Spleen (tissue), 11 donors: ENCODE measurements at regions not wholly inside any gene's neighbourhood (a gene's known extent, or its start where the extent isn't known, plus 50 kb on each side); places are given as distances from the start of the nearest gene placed in this dataset.

Experiments
- DNase-seq: peaks from one replicate; pipeline ENCODE4 v3.0.0-alpha.2; 2020
- H3K27ac ChIP-seq, 8 donors: fragments of 200-600 bp; sonication (generic) in 7 of 8; 1 replicate in 4 of 8; 2 replicates in 4 of 8; pipeline versions ENCODE4 v1.5.0 to v1.8.0; 2016 to 2021; ENCODE audit warnings: inconsistent platforms in 4 of 8, mild to moderate bottlenecking in 4 of 8, moderate library complexity in 1 of 8
- H3K27me3 ChIP-seq, 7 donors: fragments of 200-600 bp; sonication (generic) in 6 of 7; replicated peaks in 1 of 7; 1 replicate in 4 of 7; 2 replicates in 3 of 7; pipeline versions ENCODE4 v1.5.0 to v1.8.0; 2016 to 2021; ENCODE audit warnings: inconsistent platforms in 3 of 7, mild to moderate bottlenecking in 1 of 7
- H3K36me3 ChIP-seq, 6 donors: fragments of 200-600 bp; sonication (generic) in 5 of 6; 1 replicate in 4 of 6; 2 replicates in 2 of 6; pipeline versions ENCODE4 v1.5.0 to v1.8.0; 2016 to 2021; ENCODE audit warnings: inconsistent platforms in 2 of 6
- H3K4me1 ChIP-seq, 6 donors: fragments of 200-600 bp; sonication (generic) in 5 of 6; 1 replicate in 3 of 6; 2 replicates in 3 of 6; pipeline versions ENCODE4 v1.5.0 to v1.8.0; 2016 to 2021; ENCODE audit warnings: inconsistent platforms in 3 of 6
- H3K4me3 ChIP-seq, 8 donors: fragments of 200-600 bp; sonication (generic) in 7 of 8; 1 replicate in 4 of 8; 2 replicates in 4 of 8; pipeline versions ENCODE4 v1.5.0 to v1.8.0; 2016 to 2021; ENCODE audit warnings: inconsistent platforms in 4 of 8, mild to moderate bottlenecking in 4 of 8, moderate library complexity in 2 of 8
- H3K9me3 ChIP-seq, 8 donors: fragments of 200-600 bp; sonication (generic) in 7 of 8; 1 replicate in 4 of 8; 2 replicates in 4 of 8; pipeline versions ENCODE4 v1.5.0 to v1.8.0; 2016 to 2021; ENCODE audit warnings: inconsistent platforms in 4 of 8
- POLR2A ChIP-seq, 3 donors: fragments of 450-650 bp; IDR thresholded peaks; one replicate each; pipeline ENCODE4 v1.5.1; 2017; ENCODE audit warnings: antibody characterized with exemption in 3 of 3, mild to moderate bottlenecking in 1 of 3
- POLR2AphosphoS5 ChIP-seq, 3 donors: sonication (generic); formaldehyde crosslinking; IDR thresholded peaks; one replicate each; pipeline ENCODE4 v1.5.1; 2017; ENCODE audit warnings: antibody characterized with exemption in 3 of 3
- WGBS, 5 donors: extraction: QIAGEN DNeasy Blood & Tissue Kit in 3 of 5; methylation state at CpG; one replicate each; pipeline versions ENCODE4 v1.1.5 to v1.1.7; 2013 to 2018; 5-methylcytosine and 5-hydroxymethylcytosine counted together
- intact Hi-C: fragments of 100-400 bp; cut with DNase I; formaldehyde crosslinking; loops from one replicate; pipeline ENCODE4 v1.15.0; 2023; ENCODE audit warnings: low total_unique reads
- TF ChIP-seq, protein P1 (sequence below), 11 experiments: fragments of 200-600 bp in 7 of 11; fragments of 450-650 bp in 4 of 11; sonication (generic) in 4 of 11; IDR thresholded peaks in 8 of 11; conservative IDR thresholded peaks in 3 of 11; 1 replicate in 7 of 11; 2 replicates in 4 of 11; pipeline versions ENCODE4 v1.4.0 to v1.8.0; 2016 to 2021; ENCODE audit warnings: antibody characterized with exemption in 11 of 11, inconsistent platforms in 4 of 11, mild to moderate bottlenecking in 1 of 11
- donor health status: healthy with polysubstance abuse.
- donor health status: DM: no; HTN: no; CAD: no; lungs with moderate emphysema.
- donor health status: DM: no; HTN: no; CAD: no.
- donor health status: Bipolar disorder and iron deficiency.
- donor health status: healthy.
- donor health status: DM: no; HTN: no; CAD: no.
- donor health status: DM: yes; HTN: yes; CAD: no.

GRCh38 chr1:173117108-173117633, 66.4 kb upstream of the TNFSF18 start:
- peaks cover 0 to 32% (median 6%) of the 10 kb centered on the region in 6 donors for H3K4me1 ChIP-seq
- intact Hi-C loops, result no loop called here
- no peak for TF ChIP-seq POLR2A (IDR thresholded peaks at IDR 0.05)
- TF ChIP-seq POLR2AphosphoS5 (IDR thresholded peaks at IDR 0.05), result no peak
- TF ChIP-seq, protein P1, sequence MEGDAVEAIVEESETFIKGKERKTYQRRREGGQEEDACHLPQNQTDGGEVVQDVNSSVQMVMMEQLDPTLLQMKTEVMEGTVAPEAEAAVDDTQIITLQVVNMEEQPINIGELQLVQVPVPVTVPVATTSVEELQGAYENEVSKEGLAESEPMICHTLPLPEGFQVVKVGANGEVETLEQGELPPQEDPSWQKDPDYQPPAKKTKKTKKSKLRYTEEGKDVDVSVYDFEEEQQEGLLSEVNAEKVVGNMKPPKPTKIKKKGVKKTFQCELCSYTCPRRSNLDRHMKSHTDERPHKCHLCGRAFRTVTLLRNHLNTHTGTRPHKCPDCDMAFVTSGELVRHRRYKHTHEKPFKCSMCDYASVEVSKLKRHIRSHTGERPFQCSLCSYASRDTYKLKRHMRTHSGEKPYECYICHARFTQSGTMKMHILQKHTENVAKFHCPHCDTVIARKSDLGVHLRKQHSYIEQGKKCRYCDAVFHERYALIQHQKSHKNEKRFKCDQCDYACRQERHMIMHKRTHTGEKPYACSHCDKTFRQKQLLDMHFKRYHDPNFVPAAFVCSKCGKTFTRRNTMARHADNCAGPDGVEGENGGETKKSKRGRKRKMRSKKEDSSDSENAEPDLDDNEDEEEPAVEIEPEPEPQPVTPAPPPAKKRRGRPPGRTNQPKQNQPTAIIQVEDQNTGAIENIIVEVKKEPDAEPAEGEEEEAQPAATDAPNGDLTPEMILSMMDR (IDR thresholded peaks at IDR 0.05 in 8 of 11, conservative IDR thresholded peaks at IDR 0.05 in 3 of 11), result no peak

DNA sequence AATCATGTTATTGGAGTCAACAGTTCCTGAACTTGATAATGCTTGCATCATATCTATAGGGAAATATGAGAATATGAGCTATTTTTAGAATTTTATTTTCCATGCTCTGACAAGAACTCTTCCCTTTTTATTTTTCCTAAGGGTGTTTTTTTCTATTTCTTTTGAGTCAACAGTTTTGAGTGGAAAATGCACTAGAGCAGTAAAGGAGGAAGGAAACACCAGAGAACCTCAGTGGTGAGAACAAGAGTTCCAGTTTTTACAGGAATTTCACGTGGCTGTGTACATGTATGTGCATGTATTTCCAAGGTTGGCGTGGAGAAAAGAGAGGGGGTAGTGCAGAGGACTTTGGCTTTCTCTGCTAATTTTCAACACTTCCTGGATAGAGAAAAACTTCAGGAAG, 63.6 kb upstream of the TNFSF18 start:
- DNase-seq, result no peak
- Histone ChIP-seq H3K36me3 (no peaks in the 10 kb centered on the region), H3K4me3 (no peak overlapping the region), H3K4me1 (peaks cover 0 to 36% (median 5%) of the 10 kb centered on the region in 6 donors), H3K27me3 (no peaks in the 10 kb centered on the region), H3K9me3 (peaks cover 0 to 7% (median 4%) of the 10 kb centered on the region in 8 donors), H3K27ac (no peak overlapping the region)
- TF ChIP-seq, protein P1 (IDR thresholded peaks at IDR 0.05 in 8 of 11, conservative IDR thresholded peaks at IDR 0.05 in 3 of 11), result no peak
- no peak for TF ChIP-seq POLR2AphosphoS5 (IDR thresholded peaks at IDR 0.05)
- no peak for TF ChIP-seq POLR2A (IDR thresholded peaks at IDR 0.05)
- WGBS, 5 donors, result 37 to 57% (median 44%) methylated on average over 2 of the region's 2 CpGs
- intact Hi-C loops, result no loop called here

More at GRCh38 chr1:173117108-173117633, 66.4 kb upstream of the TNFSF18 start:
- no peaks in the 10 kb centered on the region for H3K27me3 ChIP-seq
- H3K27ac ChIP-seq, result peak overlapping the region in 1 of 8 donors; percentile 8
- no peak overlapping the region for H3K4me3 ChIP-seq
- DNase-seq, result no peak
- WGBS, 5 donors, result 34 to 52% (median 50%) methylated on average over 1 of the region's 1 CpG
- no peaks in the 10 kb centered on the region for H3K9me3 ChIP-seq
- no peaks in the 10 kb centered on the region for H3K36me3 ChIP-seq

- Histone ChIP-seq H3K9me3 (peaks cover 2 to 18% (median 15%) of the 10 kb centered on the region in 8 donors), H3K36me3 (no peaks in the 10 kb centered on the region), H3K4me3 (no peak overlapping the region), H3K27me3 (no peaks in the 10 kb centered on the region), H3K27ac (peak overlapping the region in 1 of 8 donors; percentile 42), H3K4me1 (peaks cover 0 to 29% (median 5%) of the 10 kb centered on the region in 6 donors)
- TF ChIP-seq POLR2AphosphoS5 (IDR thresholded peaks at IDR 0.05) (no peak), POLR2A (IDR thresholded peaks at IDR 0.05) (no peak)
- TF ChIP-seq, protein P1 (IDR thresholded peaks at IDR 0.05 in 8 of 11, conservative IDR thresholded peaks at IDR 0.05 in 3 of 11), result no peak
- DNase-seq, result no peak
- WGBS, 5 donors, result 90 to 96% (median 93%) methylated on average over 3 of the region's 3 CpGs
- intact Hi-C loops, result no loop called here
Measured at GRCh38 chr1:173113015-173113741, 62.4 kb upstream of the TNFSF18 start.

DNA sequence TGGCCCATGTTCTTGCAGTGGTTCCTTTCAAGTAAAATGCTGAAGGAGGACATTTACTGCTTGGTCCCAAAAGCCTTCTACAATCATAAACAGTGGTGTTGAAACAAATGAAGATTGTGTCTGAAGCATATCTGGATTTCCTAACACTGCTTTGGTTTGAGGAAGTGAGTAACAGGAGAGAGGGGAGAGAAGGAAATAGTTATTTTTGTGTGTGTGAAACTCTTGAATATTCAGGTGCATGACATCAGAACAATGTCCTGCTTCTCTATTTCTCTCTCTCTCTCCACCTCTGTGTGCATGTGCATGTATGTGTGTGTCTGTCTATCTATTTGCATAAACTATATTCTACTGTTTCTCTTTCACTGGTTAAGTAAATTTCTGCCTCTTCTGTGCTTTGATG, 61.4 kb upstream of the TNFSF18 start:
- intact Hi-C loops, result no loop called here
- Histone ChIP-seq H3K36me3 (no peaks in the 10 kb centered on the region), H3K4me3 (no peak overlapping the region), H3K9me3 (peaks cover 3 to 29% (median 25%) of the 10 kb centered on the region in 8 donors), H3K4me1 (peaks cover 0 to 19% (median 5%) of the 10 kb centered on the region in 6 donors), H3K27ac (peak overlapping the region in 3 of 8 donors; percentile 10 to 43 (median 42)), H3K27me3 (no peaks in the 10 kb centered on the region)
- DNase-seq, result no peak
- TF ChIP-seq POLR2AphosphoS5 (IDR thresholded peaks at IDR 0.05), result no peak
- TF ChIP-seq POLR2A (IDR thresholded peaks at IDR 0.05), result no peak
- TF ChIP-seq, protein P1 (IDR thresholded peaks at IDR 0.05 in 8 of 11, conservative IDR thresholded peaks at IDR 0.05 in 3 of 11), result no peak
